Vagina (tissue), 2 donors: ENCODE measurements at regions not wholly inside any gene's neighbourhood (a gene's known extent, or its start where the extent isn't known, plus 50 kb on each side); places are given as distances from the start of the nearest gene placed in this dataset.

Source experiments
- DNase-seq, 2 donors: peaks; one replicate each; pipeline ENCODE4 v3.0.0-alpha.2; 2017; ENCODE audit errors: extremely low spot score in 2 of 2
- H3K27ac ChIP-seq: fragments of 200-600 bp; sonication (generic); one replicate; pipeline ENCODE4 v1.5.1; 2019
- H3K27me3 ChIP-seq: fragments of 200-600 bp; sonication (generic); one replicate; pipeline ENCODE4 v1.5.1; 2019
- H3K36me3 ChIP-seq, 2 donors: fragments of 200-600 bp; sonication (generic); one replicate each; pipeline ENCODE4 v1.5.1; 2017 to 2019
- H3K4me1 ChIP-seq: fragments of 200-600 bp; sonication (generic); one replicate; pipeline ENCODE4 v1.5.1; 2019
- H3K4me3 ChIP-seq, 2 donors: fragments of 200-600 bp; sonication (generic); 1 replicate in 1 of 2; 2 replicates in 1 of 2; pipeline ENCODE4 v1.5.1; 2016 to 2019
- H3K9me3 ChIP-seq: fragments of 200-600 bp; sonication (generic); one replicate; pipeline ENCODE4 v1.5.1; 2019
- POLR2A ChIP-seq, 2 donors: fragments of 450-650 bp; IDR thresholded peaks; one replicate each; pipeline ENCODE4 v1.6.1; 2017; ENCODE audit warnings: antibody characterized with exemption in 2 of 2, mild to moderate bottlenecking in 2 of 2, moderate library complexity in 2 of 2
- POLR2AphosphoS5 ChIP-seq, 2 donors: sonication (generic); formaldehyde crosslinking; IDR thresholded peaks; one replicate each; pipeline ENCODE4 v1.9.0; 2017; ENCODE audit warnings: antibody characterized with exemption in 2 of 2, mild to moderate bottlenecking in 2 of 2, low read depth in 1 of 2; ENCODE audit not compliant: insufficient read depth in 1 of 2
- intact Hi-C: fragments of 100-400 bp; cut with DNase I; formaldehyde crosslinking; loops from one replicate; pipeline ENCODE4 v1.15.1; 2023
- TF ChIP-seq, protein P1 (sequence below), 3 experiments: fragments of 450-650 bp in 2 of 3; fragments of 200-600 bp in 1 of 3; sonication (generic) in 1 of 3; IDR thresholded peaks; one replicate each; pipeline ENCODE4 v1.5.1; 2017 to 2019; ENCODE audit warnings: antibody characterized with exemption in 3 of 3, mild to moderate bottlenecking in 2 of 3, moderate library complexity in 2 of 3

DNA sequence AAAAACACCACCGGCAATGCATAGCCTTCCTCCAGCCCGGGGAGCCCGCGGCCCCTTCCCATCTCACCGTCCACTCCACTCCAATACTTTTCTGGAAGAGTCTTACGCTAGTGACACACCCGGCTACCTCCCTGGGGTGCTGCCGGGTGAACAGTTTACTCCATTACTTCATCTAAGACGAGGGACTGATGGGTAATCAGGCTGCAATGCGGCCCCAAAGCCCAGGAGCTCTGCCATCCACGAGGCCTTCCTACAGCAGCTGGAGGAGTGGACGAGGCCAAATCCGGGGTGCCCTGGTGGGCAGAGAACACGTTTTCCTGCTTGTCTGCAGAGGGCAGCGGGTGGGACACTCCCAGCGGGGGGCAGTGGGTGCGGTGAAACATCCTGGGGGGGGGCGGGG is 356.2 kb upstream of the SHH start:
- no peak for DNase-seq
- intact Hi-C loops = no loop called here

DNA sequence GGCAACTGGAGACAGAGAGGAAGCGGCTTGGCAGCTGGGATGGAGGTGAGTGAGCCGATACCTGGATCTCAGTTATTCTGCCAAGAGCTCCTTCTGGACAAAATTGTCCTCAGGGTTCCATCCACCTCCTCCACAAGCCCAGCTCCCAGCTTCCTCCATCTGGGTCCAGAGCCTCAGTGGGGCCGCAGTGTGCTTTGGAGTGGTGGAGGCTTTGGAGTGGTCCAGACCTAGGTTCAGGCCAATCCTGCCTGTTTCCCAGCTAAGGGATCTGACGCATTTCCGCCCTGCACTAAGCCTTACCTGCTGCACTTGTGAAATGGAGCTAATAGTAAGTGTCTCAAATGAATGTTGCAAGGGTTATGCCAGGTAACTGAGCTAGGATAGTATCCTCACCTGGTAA is 355.7 kb upstream of the SHH start:
- no peak for TF ChIP-seq POLR2A (IDR thresholded peaks at IDR 0.05)
- TF ChIP-seq POLR2AphosphoS5 (IDR thresholded peaks at IDR 0.05; ENCODE audit: insufficient read depth in 1 of 2, low read depth in 1 of 2) = no peak
- TF ChIP-seq, protein P1, sequence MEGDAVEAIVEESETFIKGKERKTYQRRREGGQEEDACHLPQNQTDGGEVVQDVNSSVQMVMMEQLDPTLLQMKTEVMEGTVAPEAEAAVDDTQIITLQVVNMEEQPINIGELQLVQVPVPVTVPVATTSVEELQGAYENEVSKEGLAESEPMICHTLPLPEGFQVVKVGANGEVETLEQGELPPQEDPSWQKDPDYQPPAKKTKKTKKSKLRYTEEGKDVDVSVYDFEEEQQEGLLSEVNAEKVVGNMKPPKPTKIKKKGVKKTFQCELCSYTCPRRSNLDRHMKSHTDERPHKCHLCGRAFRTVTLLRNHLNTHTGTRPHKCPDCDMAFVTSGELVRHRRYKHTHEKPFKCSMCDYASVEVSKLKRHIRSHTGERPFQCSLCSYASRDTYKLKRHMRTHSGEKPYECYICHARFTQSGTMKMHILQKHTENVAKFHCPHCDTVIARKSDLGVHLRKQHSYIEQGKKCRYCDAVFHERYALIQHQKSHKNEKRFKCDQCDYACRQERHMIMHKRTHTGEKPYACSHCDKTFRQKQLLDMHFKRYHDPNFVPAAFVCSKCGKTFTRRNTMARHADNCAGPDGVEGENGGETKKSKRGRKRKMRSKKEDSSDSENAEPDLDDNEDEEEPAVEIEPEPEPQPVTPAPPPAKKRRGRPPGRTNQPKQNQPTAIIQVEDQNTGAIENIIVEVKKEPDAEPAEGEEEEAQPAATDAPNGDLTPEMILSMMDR (IDR thresholded peaks at IDR 0.05) = no peak
- intact Hi-C loops = no loop called here
- no peak for DNase-seq

More for the DNA sequence above, 356.2 kb upstream of the SHH start:
- no peaks in the 10 kb centered on the region for H3K36me3 ChIP-seq
- no peaks in the 10 kb centered on the region for H3K4me1 ChIP-seq
- TF ChIP-seq POLR2A (IDR thresholded peaks at IDR 0.05) (no peak), POLR2AphosphoS5 (IDR thresholded peaks at IDR 0.05; ENCODE audit: insufficient read depth in 1 of 2, low read depth in 1 of 2) (no peak)
- TF ChIP-seq, protein P1 (IDR thresholded peaks at IDR 0.05) = no peak
- no peaks in the 10 kb centered on the region for H3K9me3 ChIP-seq
- no peaks in the 10 kb centered on the region for H3K27me3 ChIP-seq
- H3K27ac ChIP-seq = no peak overlapping the region
- no peak overlapping the region for H3K4me3 ChIP-seq

DNA sequence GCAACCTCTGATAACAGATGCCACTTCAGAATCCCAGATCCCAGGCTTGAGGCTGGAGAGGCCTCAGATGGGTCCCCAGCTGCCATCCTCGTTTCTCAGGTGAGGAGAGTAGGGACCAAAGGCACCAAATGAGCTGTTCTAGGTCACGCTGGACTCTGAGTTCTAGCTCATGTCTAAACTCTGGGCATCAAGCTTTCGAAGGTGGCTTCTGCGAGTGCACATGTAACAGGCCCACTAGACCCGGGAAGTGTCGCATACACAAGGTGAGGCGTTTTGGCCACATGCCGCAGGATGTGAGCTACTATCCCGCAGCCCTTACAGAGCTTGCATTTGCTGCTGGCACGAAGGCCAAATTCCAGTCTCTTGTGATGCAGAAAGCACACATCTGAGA is 355.1 kb upstream of the SHH start:
- intact Hi-C loops = no loop called here
- no peak for DNase-seq
- no peaks in the 10 kb centered on the region for H3K4me1 ChIP-seq
- H3K9me3 ChIP-seq = no peaks in the 10 kb centered on the region
- no peaks in the 10 kb centered on the region for H3K36me3 ChIP-seq
- H3K4me3 ChIP-seq = no peak overlapping the region
- H3K27ac ChIP-seq = no peak overlapping the region
- TF ChIP-seq, protein P1 (IDR thresholded peaks at IDR 0.05) = no peak
- TF ChIP-seq POLR2A (IDR thresholded peaks at IDR 0.05) = no peak
- TF ChIP-seq POLR2AphosphoS5 (IDR thresholded peaks at IDR 0.05; ENCODE audit: insufficient read depth in 1 of 2, low read depth in 1 of 2) = no peak
- no peaks in the 10 kb centered on the region for H3K27me3 ChIP-seq

More for the DNA sequence above, 355.7 kb upstream of the SHH start:
- no peaks in the 10 kb centered on the region for H3K9me3 ChIP-seq
- no peak overlapping the region for H3K27ac ChIP-seq
- no peak overlapping the region for H3K4me3 ChIP-seq
- no peaks in the 10 kb centered on the region for H3K36me3 ChIP-seq
- no peaks in the 10 kb centered on the region for H3K4me1 ChIP-seq
- H3K27me3 ChIP-seq = no peaks in the 10 kb centered on the region

DNA sequence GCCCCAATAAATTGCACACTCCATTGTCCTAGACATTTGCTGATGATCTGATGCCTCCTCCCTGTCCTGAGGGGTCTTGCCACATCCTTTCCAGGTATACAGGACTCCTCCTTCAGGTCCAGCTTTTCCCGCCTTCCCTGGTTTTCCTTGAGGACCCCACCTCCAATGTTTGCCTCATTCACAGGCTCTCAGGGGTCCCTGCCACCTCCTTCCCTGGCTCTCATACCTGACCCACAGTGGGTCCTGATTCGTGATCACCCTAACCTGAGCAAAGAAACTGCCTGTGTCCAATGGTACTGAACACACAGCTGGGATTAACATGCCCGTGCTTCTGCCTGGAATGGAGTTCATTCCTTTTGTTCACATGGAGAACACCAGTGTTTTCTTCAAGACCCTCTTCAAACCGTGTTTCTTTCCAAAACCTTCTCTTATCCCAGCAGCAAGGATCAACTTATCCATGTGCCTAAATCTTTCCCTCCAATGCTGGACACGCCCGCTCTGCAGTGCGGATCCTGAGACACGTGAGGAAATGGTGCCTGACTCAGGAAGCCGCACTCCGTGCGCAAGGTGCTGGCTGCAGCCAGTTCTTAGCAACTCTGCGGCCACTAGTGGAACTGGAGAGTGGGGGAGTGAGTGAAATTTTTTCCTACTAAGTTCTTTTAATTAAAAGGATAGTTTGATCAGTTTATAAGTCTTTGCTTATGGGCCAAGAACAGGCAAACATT is 354.6 kb upstream of the SHH start:
- H3K4me1 ChIP-seq = no peaks in the 10 kb centered on the region
- no peak for DNase-seq
- intact Hi-C loops = no loop called here
- H3K4me3 ChIP-seq = no peak overlapping the region
- no peak overlapping the region for H3K27ac ChIP-seq
- H3K27me3 ChIP-seq = no peaks in the 10 kb centered on the region
- H3K9me3 ChIP-seq = no peaks in the 10 kb centered on the region
- TF ChIP-seq POLR2AphosphoS5 (IDR thresholded peaks at IDR 0.05; ENCODE audit: insufficient read depth in 1 of 2, low read depth in 1 of 2) (no peak), POLR2A (IDR thresholded peaks at IDR 0.05) (no peak)
- TF ChIP-seq, protein P1 (IDR thresholded peaks at IDR 0.05) = no peak
- no peaks in the 10 kb centered on the region for H3K36me3 ChIP-seq

DNA sequence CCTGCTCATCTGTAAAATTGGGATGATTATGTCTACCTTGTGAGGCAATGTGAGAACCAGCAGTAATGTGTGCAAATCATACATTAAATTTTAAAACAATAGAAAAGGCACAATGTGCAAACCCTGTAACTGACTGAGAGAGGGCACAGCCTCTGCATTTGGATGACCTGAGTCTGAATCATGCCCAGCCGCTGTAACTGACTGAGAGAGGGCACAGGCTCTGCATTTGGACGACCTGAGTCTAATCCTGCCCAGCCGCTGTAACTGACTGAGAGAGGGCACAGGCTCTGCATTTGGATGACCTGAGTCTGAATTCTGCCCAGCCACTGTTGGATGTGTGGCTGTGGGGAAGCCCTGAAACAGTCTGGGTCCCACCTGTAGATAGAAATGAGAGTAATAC is 351.5 kb upstream of the SHH start:
- H3K27ac ChIP-seq = no peak overlapping the region
- intact Hi-C loops = no loop called here
- H3K4me1 ChIP-seq = no peaks in the 10 kb centered on the region
- no peaks in the 10 kb centered on the region for H3K36me3 ChIP-seq
- H3K4me3 ChIP-seq = no peak overlapping the region
- no peak for DNase-seq
- H3K27me3 ChIP-seq = no peaks in the 10 kb centered on the region
- TF ChIP-seq POLR2AphosphoS5 (IDR thresholded peaks at IDR 0.05; ENCODE audit: insufficient read depth in 1 of 2, low read depth in 1 of 2) = no peak
- no peak for TF ChIP-seq POLR2A (IDR thresholded peaks at IDR 0.05)
- TF ChIP-seq, protein P1 (IDR thresholded peaks at IDR 0.05) = no peak
- H3K9me3 ChIP-seq = no peaks in the 10 kb centered on the region
